Neural progenitor cell (in vitro differentiated cells): ENCODE measurements at regions not wholly inside any gene's neighbourhood (a gene's known extent, or its start where the extent isn't known, plus 50 kb on each side); places are given as distances from the start of the nearest gene placed in this dataset.

Experiments used
- EZH2 ChIP-seq: fragments of 200-600 bp; sonication (generic); IDR thresholded peaks from 2 replicates; pipeline ENCODE4 v1.6.1; 2017; ENCODE audit warnings: antibody characterized with exemption, mild to moderate bottlenecking, moderate library complexity
- TF ChIP-seq, protein P1 (sequence below): fragments of 200-600 bp; sonication (generic); IDR thresholded peaks from 2 replicates; pipeline ENCODE4 v1.5.1; 2017; ENCODE audit warnings: antibody characterized with exemption, mild to moderate bottlenecking

GRCh38 chr6:43904311-43905123, 134.5 kb downstream of the VEGFA start:
- TF ChIP-seq, protein P1, sequence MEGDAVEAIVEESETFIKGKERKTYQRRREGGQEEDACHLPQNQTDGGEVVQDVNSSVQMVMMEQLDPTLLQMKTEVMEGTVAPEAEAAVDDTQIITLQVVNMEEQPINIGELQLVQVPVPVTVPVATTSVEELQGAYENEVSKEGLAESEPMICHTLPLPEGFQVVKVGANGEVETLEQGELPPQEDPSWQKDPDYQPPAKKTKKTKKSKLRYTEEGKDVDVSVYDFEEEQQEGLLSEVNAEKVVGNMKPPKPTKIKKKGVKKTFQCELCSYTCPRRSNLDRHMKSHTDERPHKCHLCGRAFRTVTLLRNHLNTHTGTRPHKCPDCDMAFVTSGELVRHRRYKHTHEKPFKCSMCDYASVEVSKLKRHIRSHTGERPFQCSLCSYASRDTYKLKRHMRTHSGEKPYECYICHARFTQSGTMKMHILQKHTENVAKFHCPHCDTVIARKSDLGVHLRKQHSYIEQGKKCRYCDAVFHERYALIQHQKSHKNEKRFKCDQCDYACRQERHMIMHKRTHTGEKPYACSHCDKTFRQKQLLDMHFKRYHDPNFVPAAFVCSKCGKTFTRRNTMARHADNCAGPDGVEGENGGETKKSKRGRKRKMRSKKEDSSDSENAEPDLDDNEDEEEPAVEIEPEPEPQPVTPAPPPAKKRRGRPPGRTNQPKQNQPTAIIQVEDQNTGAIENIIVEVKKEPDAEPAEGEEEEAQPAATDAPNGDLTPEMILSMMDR, result no peak
- TF ChIP-seq EZH2, result no peak
